Tibial nerve (tissue), 4 donors: ENCODE measurements at regions not wholly inside any gene's neighbourhood (a gene's known extent, or its start where the extent isn't known, plus 50 kb on each side); places are given as distances from the start of the nearest gene placed in this dataset.

Experiments used
- EP300 ChIP-seq, 2 donors: sonication (generic); formaldehyde crosslinking; IDR thresholded peaks; one replicate each; pipeline ENCODE4 v1.6.1; 2017; ENCODE audit warnings: antibody characterized with exemption in 2 of 2, mild to moderate bottlenecking in 1 of 2
- POLR2A ChIP-seq, 2 donors: fragments of 450-650 bp; IDR thresholded peaks; one replicate each; pipeline ENCODE4 v1.6.1; 2017; ENCODE audit warnings: antibody characterized with exemption in 2 of 2, mild to moderate bottlenecking in 2 of 2, moderate library complexity in 2 of 2
- TF ChIP-seq, protein P1 (sequence below), 5 experiments: fragments of 200-600 bp in 3 of 5; fragments of 450-650 bp in 2 of 5; sonication (generic) in 3 of 5; IDR thresholded peaks; one replicate each; pipeline ENCODE4 v1.5.1; 2016 to 2019; ENCODE audit warnings: antibody characterized with exemption in 5 of 5, mild to moderate bottlenecking in 3 of 5, moderate library complexity in 2 of 5

DNA sequence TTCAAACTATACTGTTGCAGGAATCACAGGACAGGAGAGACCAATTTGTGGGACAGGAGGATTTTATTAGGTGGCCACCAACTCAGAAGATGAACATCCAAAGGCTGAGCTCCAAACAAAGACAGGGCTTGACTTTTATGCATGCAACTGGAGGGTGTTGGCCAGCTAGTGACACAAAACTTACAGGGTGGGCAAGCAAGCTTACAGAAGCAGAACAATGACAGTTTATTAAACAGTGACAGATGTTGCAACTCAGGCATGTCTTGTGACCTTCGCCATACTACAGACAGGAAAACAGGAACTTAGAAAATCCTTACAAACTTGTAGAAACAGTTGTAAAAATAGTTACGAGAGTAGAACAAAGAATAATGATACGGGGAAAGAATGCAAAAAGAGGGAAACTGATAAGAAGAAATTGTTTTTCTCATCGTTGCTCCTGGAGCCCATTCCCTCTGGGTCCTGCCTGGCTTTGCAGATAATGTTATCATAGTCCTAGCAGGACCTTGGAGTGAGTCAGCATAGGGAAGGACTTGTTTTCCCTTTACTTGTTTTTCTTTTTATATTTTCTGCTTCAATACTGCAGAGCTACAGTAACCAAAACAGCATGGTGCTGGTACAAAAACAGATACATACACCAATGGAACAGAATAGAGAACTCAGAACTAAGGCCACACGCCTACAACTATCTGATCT is 2083.0 kb upstream of the ACO1 start:
- TF ChIP-seq POLR2A (IDR thresholded peaks at IDR 0.05) (no peak), EP300 (IDR thresholded peaks at IDR 0.05) (no peak)
- TF ChIP-seq, protein P1, sequence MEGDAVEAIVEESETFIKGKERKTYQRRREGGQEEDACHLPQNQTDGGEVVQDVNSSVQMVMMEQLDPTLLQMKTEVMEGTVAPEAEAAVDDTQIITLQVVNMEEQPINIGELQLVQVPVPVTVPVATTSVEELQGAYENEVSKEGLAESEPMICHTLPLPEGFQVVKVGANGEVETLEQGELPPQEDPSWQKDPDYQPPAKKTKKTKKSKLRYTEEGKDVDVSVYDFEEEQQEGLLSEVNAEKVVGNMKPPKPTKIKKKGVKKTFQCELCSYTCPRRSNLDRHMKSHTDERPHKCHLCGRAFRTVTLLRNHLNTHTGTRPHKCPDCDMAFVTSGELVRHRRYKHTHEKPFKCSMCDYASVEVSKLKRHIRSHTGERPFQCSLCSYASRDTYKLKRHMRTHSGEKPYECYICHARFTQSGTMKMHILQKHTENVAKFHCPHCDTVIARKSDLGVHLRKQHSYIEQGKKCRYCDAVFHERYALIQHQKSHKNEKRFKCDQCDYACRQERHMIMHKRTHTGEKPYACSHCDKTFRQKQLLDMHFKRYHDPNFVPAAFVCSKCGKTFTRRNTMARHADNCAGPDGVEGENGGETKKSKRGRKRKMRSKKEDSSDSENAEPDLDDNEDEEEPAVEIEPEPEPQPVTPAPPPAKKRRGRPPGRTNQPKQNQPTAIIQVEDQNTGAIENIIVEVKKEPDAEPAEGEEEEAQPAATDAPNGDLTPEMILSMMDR (IDR thresholded peaks at IDR 0.05) = no peak
